Globus pallidus (tissue), 1 donor: ENCODE measurements at regions not wholly inside any gene's neighbourhood (a gene's known extent, or its start where the extent isn't known, plus 50 kb on each side); places are given as distances from the start of the nearest gene placed in this dataset.

ENCODE experiments used
- DNase-seq: peaks from one replicate; pipeline ENCODE4 v3.0.0-alpha.2; 2015; ENCODE audit warnings: low spot score

- no peak for DNase-seq
Observed at GRCh38 chr12:23185346-23185745, 560.4 kb downstream of the ETNK1 start.

GRCh38 chr12:23186950-23187349 lies 562.0 kb downstream of the ETNK1 start:
- no peak for DNase-seq

- DNase-seq = no peak
Observed at GRCh38 chr12:23193552-23193951, 568.6 kb downstream of the ETNK1 start.

- DNase-seq = no peak
Observed at GRCh38 chr12:23197266-23197665, 572.3 kb downstream of the ETNK1 start.

GRCh38 chr12:23202728-23203127 lies 577.8 kb downstream of the ETNK1 start:
- DNase-seq = no peak

- peak; percentile 42 for DNase-seq
Observed at GRCh38 chr12:23204933-23205778, 580.2 kb downstream of the ETNK1 start.

GRCh38 chr12:23209793-23210192 lies 584.8 kb downstream of the ETNK1 start:
- DNase-seq = no peak

DNA sequence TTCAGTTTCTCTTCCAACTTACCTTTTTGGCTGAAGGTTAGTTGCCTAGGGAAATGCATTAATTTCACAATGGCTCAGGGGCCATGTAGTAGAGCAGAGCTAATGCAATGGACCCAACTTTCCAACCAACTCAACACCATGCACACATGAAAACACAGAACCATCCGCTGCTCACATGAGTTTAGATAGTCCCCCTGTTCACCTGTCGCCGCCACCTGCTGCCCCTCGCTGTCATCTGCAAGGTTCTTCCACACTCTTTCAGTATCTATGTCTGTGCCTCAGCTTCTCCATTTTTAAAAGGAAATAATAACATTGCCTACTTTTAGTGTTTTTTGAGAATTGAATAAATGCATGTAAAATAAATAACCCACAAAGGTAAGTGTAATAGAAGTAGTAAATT lies 585.6 kb downstream of the ETNK1 start:
- no peak for DNase-seq

DNA sequence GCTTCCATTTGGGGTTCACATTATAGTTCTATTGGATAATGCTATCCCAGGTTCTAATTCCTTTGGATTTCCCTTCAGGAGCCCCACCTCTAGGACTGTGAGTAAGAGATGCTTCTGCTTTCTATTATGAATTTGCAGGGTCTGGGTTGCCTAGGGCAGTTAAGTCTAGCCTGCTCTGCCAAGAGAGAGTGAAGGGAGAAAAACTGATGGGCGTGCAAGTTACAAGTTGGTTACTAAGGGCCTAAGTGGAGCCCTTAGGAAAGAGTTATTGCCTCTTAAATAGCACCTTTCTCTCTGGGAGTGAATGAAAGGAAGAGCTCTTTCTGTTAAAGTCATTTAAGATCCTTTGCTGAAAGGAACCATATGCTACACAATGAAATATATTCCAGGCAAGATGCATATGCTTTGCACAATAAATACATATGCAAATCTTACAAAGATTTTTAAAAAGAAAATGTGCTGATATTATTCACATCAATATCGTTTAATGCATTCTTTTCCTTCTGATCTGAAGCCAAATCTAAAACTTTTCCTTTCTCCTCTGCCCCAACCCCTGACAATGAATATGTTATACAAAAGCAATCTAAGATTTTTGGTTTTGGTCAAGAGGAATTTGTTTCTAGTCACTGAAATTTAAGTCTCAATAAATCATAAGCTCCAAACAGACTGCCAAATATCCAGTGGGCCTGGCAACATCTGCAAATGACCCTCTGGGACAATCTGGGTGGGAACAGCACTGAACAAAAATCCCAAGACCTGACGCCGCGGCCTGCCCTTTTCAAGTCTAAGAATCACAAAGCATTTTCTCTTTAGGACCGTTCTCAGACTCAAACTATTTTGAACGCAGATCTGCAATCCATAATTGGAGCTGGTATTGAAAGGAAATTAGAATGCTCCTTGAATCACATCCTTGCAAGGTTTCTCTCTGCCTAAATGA lies 586.7 kb downstream of the ETNK1 start:
- no peak for DNase-seq

- no peak for DNase-seq
Observed at GRCh38 chr12:23217158-23217557, 592.2 kb downstream of the ETNK1 start.

- no peak for DNase-seq
Observed at GRCh38 chr12:23217667-23218066, 592.7 kb downstream of the ETNK1 start.

DNA sequence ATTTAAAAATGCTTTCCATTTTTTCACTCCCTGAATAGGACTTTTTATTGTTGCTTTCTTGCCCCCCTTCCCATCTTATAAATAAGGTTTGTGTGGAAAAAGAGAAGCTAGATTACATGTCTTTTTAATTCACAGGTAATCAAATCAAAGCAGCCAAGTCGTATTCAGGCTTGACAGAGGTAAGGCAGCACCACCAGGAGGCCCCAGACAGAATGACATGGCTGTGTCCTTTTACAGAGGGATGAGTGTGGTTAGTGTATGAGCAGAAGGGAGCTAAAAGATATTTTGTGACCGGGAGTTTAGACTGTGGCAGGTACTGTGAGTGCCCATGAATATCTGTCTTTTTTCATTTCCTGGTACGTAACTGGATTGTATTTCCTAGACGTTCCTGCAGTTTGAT lies 596.1 kb downstream of the ETNK1 start:
- DNase-seq = no peak

- no peak for DNase-seq
Observed at GRCh38 chr12:23221926-23222325, 597.0 kb downstream of the ETNK1 start.

DNA sequence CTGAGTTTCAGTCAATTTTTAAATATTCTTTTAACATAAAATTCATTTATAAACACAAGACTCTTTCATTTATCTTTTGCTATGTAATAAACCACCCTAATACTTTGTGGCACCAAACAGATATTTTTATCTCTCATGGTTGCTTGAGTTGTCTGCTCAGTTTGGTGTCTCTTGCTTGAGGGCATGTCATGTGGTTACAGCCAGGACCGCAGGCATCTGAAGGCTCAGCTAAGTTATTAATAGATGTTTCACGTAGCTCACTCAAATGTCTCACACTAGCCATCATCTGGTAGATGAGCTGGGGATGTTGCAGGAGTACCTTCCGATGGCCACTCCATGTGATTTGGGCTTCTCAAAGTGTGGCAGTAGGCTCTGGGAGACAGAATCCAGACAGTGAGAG lies 597.8 kb downstream of the ETNK1 start:
- no peak for DNase-seq

DNA sequence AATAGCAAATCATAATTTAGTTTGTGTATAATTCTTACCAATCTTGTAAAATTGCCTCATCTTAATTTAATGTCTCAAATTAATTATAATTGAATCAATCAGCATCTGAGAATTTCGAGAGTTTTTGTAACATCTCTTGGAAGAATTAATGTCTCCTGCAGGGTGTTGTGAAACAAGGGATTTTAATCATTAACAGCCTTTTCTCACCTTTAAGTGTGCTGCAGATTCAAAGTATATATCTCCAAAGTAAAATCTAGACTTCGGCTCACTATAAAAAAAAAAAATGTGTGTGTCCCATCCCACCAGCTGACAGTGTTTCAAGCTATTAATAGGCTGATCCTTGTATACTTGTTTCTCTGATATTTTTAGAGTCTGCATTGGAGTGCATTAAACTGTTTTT lies 603.1 kb downstream of the ETNK1 start:
- no peak for DNase-seq

DNA sequence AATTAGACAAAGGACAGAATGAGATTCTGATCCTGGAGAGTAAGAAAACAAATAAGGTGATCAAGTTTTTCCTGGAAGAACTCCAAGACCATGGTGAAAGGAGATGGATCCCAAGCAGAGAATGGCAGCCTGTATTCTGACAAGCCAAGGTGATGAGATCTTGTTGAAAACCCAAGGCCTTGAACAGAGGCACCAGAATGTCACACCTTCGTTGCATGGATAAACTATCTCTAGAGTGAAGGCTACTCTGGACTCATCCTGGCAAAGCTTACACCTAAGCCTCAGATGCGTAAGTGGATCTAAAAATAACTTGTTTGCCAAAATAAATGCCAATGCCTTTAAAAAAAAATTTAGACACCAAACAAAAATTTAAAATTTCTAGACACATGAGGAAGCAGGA lies 605.9 kb downstream of the ETNK1 start:
- DNase-seq = no peak

DNA sequence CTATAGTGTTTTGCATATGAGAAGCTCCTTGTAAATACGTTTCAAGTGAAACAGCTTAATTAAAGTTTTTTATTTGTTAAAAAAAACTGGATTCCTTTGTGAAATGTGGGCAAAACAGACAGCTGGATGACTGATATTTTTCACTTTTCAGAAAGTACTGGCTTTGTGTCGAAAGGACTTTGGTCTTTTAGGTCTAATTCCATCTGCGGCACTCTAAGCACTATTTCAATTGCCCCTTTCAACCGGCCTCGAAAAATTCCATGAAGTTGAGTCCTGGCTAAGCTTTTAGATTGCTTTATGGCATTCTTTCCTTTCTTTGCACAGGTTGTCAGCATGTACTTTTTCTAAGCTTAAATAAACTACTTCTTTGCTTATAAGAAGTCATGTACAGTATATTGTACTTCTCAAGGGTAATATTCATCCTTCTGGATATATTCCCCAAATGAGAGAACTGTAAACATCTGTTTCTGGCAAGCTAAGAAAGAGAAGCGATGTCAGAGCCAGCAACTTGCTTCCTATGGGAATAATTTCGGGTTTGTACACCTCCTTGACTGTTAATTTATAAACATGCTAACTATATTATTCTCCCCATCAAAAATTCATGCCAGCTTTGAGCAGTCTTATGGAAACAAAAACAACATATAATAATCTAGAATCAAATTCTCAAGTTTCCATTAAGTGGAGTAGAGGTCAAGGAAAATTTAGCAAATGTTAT lies 611.3 kb downstream of the ETNK1 start:
- no peak for DNase-seq

DNA sequence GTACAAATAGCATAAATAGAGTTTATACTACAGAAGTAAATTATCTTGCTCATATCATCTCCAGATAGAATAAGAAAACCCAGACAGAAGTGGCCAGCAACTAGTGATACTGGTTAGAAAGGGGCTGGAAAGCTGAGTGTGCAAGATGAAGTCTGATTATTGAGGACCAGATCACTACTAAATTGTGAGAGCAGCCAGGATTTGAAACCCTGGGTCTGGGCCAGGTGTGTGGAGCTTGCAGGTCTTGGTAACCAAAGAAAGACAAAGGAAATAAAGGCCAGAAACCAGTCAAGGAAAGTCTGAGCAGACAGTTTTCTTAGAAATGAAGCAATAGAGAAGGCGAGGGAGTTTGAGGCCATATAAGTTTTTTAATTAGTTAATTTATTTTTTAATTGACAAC lies 611.8 kb downstream of the ETNK1 start:
- no peak for DNase-seq

DNA sequence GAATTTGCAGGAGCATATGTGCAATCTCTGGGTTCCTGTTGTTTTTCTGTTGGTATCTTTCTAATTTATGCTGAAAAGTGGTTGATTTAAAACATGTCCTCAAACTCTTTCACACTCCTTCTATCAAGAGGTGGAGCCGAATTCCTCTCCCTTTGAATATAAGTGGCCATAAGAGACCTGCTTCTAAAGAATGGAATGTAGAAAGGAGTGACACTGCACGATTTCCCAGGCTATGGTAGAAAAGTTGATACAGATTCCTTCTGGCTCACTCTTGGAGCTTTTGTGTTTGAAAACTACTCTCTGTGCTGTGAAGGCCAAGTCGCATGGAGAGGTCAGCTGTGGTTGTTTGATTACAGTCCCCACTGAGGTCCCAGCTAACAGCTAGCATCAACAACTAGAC lies 613.2 kb downstream of the ETNK1 start:
- no peak for DNase-seq

GRCh38 chr12:23238957-23239356 lies 614.0 kb downstream of the ETNK1 start:
- DNase-seq = no peak

DNA sequence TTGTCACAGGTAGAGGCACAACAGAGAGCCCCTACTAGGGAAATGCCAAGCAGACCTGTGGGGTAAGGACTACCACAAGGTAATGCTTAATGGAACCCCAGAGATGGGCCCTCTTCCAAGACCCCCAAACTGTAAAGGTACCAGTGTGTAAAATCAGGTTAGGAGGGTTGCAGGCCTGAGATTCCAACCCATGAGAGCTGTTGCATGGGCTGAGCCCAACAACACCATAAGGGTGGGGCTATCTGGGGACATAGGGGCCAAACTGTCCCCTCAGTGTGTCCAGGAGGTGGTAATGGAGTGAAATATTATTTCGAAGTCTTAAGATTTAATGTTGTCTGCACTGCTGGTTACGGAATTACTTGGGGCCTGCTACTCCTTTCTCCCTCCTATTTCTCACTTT lies 620.2 kb downstream of the ETNK1 start:
- no peak for DNase-seq

DNA sequence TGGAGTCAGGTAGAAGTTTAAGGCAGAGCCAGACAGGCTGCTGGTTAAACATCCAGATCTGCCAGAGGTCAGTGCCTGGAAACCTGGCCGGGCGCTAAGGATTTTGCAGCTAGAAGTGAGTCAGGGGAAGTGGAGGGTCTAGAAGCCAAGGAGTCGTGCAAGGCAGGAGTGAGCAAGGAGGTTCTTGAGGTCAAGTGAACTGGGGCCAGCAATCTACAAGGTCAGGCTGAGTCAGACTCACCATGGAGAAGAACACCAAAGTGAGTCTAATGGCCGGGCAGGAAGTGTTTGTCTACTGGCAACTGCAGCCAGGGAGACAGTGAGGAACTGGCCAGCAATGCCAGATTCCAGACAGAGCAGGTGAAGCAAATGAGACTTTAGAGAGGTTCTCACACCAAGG lies 628.2 kb downstream of the ETNK1 start:
- no peak for DNase-seq
